H1 (cell line): ENCODE measurements at regions not wholly inside any gene's neighbourhood (a gene's known extent, or its start where the extent isn't known, plus 50 kb on each side); places are given as distances from the start of the nearest gene placed in this dataset.

Experiments used
- ASH2L ChIP-seq: fragments of 200-600, 300-600 bp; sonication (generic); IDR thresholded peaks from one replicate; pipeline ENCODE4 v1.7.1; 2017; ENCODE audit warnings: low read length
- ATF3 ChIP-seq: IDR thresholded peaks from 2 replicates; pipeline ENCODE4 v1.6.1; 2011; ENCODE audit warnings: low read depth, mild to moderate bottlenecking, low read length; ENCODE audit not compliant: insufficient read depth
- BRCA1 ChIP-seq: IDR thresholded peaks from 2 replicates; pipeline ENCODE4 v1.6.1; 2012; ENCODE audit warnings: low read depth, low read length, improper control_type of control experiment
- CBX8 ChIP-seq: fragments of 300-800, 300-1000 bp; sonication (generic); IDR thresholded peaks from 2 replicates; pipeline ENCODE4 v1.7.1; 2016; ENCODE audit warnings: low read depth, low read length, borderline replicate concordance

- TF ChIP-seq ATF3 (no peak), ASH2L (no peak), BRCA1 (no peak), CBX8 (no peak)
These were observed 156.2 kb downstream of the THBS2 start (continued) for GRCh38 chr6:169097381-169097959.
